GM18951 (cell line): ENCODE measurements at regions not wholly inside any gene's neighbourhood (a gene's known extent, or its start where the extent isn't known, plus 50 kb on each side); places are given as distances from the start of the nearest gene placed in this dataset.

ENCODE experiments used
- POLR2A ChIP-seq: IDR thresholded peaks from 4 replicates; pipeline ENCODE4 v1.6.1; 2011; ENCODE audit warnings: mild to moderate bottlenecking; ENCODE audit not compliant: insufficient read length, insufficient read depth; ENCODE audit errors: extremely low read depth
- in situ Hi-C: fragments of 300-500 bp; cut with MboI; formaldehyde crosslinking; loops from one replicate; pipeline ENCODE4 v1.12.0; 2022; ENCODE audit warnings: low sequenced_read_pairs, mixed read lengths, inconsistent platforms; ENCODE audit not compliant: unreplicated experiment

DNA sequence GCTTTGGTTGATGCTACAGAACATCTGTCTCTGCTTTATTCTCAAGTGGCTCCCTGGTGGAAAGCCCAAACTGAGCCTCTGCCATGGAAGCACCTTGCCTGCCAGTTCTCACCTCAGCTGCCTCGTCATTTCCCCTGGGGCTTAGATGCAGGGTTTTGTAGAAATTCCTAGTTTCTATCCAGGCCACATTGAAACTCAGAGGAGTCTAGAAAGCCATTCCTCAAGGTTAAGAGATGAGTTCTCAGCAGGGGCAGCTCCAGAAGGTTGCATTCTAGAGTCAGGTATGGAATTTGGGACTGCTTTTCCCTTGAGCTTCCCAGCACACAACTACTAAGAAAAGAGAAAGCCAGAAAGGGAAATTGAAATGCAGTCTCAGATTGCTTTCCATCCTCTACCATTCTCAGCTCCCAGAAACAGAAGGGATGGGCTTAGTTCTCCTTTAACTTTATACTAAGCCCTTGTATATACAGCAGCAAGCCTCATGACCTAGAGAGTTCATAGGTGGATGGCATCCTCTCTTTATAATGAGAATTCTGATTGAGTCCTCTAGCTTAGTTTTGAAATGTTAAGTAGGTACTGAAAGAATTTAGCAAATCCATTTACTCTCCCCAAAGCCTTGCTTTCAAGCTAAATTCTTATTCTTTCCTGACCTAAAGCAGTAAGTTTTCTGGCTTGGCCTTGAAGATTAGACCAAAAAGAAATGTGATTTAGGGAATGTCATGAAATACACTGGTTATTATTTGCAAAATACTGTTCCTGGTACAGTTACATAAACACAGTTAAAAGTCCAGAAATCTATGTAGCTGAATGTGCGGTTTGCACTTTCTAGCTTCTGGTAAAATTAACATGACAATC lies 66.0 kb upstream of the MEF2C start:
- in situ Hi-C loops, result no loop called here
- TF ChIP-seq POLR2A, result no peak

DNA sequence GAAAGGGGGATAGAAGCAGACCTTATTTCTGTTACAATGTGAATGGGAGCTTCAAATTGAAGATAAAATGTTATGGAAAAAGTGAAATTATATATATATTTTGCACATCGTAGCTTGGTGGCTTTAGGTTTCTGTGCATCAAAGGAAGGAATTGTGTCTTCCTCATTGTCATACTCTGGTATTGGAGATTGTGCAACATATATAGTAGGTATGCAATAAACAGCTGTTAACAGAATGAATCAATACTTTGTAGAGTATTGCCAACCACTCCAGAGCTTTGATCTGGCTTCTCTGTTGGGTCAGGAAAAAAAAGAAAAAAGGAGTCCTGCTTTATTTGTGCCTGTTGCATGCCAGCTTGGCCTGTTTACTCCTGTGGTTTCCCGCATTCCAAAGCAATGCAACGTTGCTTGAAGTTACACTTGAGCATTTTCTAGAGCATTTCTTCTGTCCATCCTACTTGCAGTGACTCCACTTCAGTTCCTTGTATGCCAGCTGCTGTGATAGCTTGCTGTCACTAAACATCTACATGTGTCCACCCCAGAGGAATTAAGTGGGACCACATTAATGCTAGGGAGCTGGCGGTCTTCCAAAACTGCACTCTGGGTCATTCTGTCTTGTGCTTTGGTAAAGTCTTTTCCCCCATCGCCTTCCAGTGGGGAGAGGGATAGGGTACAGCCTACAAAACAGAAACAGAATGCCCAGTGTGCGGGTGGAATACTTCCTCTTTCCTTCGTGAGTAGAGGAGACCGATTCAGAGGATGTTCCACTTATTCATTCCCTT lies 62.0 kb upstream of the MEF2C start:
- in situ Hi-C loops, result no loop called here

DNA sequence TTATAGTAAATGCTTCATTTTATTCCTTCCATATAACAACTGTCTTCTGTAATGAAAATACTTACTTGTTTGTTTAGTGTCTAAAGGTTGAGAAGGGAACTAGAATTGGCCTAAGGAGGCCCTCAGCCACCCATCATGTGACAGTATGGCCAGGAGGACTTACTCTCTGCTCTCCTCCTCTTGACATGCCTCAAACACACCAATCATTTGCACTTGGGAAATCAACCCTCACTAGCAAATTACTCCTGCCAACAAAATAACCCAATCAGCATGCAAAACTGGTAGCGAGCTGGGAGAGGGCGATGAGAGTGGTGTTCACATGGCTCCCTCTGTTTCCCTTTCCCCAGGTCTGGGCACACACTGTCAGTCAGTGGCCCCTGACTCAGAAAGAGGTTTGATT lies 58.6 kb upstream of the MEF2C start:
- in situ Hi-C loops, result no loop called here
- TF ChIP-seq POLR2A, result no peak

More for the DNA sequence above, 62.0 kb upstream of the MEF2C start:
- TF ChIP-seq POLR2A, result no peak

DNA sequence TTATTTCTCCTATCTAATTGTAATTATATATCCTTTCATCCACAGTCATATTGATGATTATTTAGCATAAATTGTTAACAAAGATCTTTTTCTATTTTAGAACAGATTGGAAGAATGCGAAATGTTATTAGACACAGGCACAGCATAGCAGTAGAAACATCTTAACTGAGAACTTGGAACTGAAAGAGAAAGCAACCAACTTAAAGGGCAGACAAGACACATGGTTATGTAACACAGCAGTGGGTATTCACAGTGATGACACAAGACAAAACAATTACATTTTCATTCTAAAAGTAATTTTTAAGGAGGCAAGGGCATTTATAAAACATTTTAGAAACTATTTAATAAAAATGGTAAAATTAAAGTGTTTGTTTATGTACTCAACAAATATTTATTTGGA lies 57.7 kb upstream of the MEF2C start:
- TF ChIP-seq POLR2A, result no peak
- in situ Hi-C loops, result no loop called here

DNA sequence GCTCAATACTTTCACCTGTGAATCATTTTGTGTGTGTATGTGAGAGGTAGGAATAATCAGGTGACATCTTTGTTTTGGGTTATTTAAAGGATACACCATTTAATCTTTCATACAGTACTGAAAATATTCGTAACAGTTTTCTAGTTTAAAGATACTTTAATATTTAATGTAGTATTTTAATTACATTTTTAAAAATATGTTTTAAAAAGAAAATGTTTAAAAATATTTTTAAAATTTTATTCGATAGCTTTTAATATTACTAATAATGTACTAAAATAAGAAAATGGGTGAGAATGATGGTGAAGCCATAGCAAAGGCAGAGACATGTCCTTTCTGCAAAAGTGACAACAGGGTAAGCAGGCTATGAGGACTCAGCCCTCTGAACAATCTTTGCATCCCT lies 56.3 kb upstream of the MEF2C start:
- in situ Hi-C loops, result no loop called here

DNA sequence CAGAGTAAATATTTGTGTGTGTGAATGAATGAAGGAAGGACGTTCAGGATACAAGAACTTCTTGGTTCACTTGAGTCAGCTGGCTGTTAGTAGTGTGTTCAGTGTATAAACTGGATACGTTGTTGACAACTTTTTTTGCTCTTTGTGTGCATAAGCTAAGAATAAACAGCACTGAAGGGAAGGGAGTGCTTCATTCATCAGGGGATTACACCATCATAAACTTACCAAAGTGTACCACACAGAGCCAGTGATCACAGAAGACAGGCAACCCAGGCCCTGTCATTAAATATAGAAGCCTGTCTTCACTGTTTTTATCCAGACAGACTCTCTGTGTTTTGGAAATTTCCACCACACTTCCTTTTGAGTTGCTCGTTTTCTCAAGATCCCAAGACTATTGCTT lies 55.5 kb upstream of the MEF2C start:
- in situ Hi-C loops, result no loop called here
- no peak for TF ChIP-seq POLR2A

More for the DNA sequence above, 56.3 kb upstream of the MEF2C start:
- TF ChIP-seq POLR2A, result no peak

DNA sequence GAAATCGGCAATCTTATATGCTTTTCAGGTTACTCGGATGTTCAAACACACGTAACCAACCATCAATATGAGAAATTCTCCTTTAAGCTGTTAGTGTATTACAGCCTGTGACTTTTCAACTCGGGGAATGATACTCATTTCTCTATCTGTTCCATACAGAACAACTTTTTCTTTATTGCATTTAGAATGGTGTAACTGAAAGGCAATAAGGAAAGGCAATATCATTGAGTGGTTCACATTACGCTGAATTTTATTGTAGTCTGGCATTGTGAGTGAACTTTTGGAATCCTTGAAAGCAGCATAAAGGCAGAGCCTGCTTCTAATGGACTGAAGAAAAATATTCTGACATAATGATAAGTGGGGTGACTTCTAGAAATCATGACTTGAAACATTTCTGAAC lies 54.4 kb upstream of the MEF2C start:
- in situ Hi-C loops, result no loop called here
- TF ChIP-seq POLR2A, result no peak

DNA sequence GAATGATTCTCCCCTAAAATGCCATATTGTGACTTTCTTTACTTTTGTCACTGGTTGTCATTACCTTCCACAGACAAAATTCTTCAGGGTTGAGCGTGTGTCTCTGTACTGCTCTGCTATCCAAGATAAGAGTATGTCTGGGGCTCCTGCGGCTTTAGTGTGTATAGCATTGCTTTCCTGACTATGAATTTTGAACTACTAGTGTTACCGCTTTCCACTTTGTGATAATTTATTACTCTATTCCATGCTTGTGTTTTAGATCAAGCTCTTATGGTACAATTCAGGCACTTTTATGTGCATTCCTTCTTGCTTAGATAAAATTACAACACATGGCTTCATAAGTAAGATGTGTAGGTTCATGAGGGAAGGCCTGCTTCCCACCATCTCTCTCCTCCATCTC lies 51.5 kb upstream of the MEF2C start:
- TF ChIP-seq POLR2A, result no peak
- in situ Hi-C loops, result no loop called here
